ENCODE measurements at regions not wholly inside any gene's neighbourhood (a gene's known extent, or its start where the extent isn't known, plus 50 kb on each side); places are given as distances from the start of the nearest gene placed in this dataset.
A peak's percentile ranks its signal among the peaks of the same experiment; 100 is the strongest.

DNA sequence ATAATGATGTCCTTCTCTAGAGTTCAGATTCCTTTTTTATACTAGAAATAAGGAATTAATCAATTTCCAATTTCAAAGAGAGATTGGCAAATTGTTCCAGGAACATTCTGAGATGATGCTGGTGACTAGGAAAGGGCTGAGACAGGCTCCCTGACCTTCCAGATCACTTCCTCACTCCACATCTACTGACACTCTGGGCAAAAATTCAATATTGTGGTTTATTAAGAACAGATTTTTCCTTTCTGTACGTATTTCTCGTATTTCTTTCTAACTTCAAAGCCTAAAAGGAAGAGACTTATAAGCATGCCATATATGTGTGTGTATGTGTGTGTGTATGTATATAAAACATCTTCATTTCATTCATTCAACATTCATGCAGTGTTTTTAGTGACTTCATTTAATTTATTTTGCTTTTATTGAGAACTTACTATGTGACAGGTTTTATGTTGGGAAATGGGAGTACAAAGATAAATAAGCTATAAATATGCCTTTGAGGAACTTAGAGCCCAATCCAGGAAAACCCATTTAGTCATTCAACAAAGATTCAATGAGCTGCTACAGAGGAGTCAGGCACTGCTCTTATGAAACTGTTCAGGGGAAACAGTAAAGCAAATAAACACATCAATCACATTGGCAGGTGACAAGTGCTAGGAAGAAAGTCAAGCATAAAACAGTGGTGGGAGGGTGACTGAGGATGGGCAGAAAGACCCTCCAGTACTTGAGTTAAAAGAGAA lies 137.9 kb downstream of the RDH14 start:
- no peak for DNase-seq

- DNase-seq: no peak
These were observed 146.6 kb downstream of the RDH14 start for GRCh38 chr2:18413676-18414396.

DNA sequence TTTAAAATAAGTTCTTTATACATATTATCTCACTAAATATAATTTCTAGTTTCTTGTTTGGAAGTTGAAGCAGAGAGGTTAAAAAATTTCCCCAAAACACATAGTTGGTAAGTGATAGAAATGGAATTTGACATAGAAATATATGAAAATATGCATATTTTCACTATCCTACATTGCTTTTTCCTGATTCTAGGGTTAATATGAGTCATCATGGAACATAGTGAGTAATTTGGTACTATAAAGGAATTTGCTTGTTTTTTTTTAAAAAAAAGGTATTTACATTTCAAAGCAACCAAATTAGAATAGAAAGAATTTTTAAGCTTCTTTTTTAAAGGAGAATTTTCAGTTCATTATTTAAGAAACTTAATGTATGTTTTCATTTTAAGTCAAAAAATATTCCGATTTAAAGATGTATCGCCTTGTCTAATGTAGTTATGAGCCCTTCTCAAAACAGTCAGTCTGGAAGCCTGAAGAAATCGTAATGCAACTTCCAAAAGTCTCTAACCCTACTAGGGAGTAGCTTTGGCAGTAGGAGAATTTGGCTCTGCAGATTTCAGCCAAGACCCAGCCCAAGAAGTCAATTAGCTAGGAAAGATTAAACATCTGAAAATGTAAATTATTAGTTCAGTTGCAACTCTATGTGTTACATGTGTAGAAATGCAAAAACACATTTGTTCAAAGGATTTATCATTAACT lies 147.3 kb downstream of the RDH14 start:
- DNase-seq: no peak

DNA sequence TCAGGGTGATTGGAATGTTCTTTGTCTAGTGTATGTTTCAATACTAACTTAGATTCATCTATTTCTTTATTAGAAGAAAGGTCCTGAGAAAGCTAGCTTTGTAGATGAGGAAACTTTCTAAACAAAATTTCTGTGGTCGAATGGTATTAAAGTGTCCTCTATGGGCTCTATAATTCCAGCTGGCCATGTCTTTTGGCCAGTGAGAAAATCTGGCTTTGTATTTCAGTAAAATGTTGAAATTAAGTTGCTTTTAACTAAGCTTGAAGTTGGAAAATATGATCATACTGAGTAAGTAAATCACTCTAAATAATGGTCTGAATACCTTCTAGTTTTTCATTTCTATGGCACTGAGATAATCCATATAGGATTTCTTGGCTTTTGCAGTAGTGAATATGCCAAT lies 148.8 kb downstream of the RDH14 start:
- DNase-seq: no peak

DNA sequence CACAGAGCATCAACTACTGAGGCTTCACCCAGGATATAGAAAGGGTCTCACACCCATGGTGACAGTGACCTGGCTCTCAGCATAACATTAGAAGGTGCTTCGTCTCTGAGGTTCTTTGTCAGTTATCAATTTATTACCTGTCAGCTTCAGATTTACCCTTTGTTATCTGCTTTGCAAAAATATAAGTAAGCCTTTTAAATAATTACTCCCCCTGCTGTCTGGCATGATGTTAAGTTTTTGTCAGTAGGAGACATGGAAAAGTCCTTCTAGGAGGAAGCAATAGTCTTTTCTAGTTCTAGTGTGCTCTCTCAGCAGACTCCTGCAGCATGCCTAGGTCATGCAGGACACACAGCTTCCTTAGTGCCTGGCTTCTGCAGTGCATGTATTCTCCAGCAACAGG lies 149.9 kb downstream of the RDH14 start:
- DNase-seq: no peak

DNA sequence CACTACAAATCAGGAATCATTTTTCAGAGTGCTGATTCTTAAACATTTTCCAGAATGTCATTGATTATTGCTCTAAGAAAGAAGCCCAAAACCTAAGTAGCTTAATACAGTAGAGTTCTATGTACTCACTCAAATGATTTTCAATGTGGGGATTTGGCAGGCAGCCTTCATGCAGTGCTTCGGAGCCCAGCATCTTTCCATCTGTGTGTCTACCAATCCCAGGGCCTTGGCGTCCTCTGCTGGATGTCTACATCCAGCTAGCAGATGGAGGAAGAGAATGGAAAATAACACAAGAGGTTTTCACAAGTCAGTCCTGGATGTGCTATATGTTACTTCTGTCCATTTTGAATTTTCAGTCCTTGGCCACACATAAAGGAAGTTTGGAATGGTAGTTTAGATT lies 151.8 kb downstream of the RDH14 start:
- no peak for DNase-seq

DNA sequence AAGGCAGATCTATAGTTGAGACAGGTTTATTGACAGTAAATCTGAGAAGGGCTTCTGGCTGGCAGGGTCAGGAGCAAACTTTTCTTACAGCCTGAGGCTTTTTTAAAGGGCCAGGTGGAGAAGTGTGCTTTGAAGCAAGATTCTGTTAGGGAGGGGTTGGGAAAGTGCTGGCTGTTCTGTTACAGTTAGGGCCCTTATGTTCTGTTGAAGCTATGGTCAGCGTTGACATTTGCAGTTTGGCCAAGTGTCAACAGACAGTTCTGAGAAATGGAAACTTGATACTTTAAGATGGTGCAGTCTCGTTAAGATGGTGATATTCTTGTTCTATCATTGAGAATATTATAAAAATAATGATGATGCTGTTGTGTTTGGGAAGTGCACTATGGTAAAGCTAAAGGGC lies 154.2 kb downstream of the RDH14 start:
- DNase-seq: no peak

GRCh38 chr2:18404708-18405107 lies 155.7 kb downstream of the RDH14 start:
- no peak for DNase-seq

- DNase-seq: no peak
These were observed 156.4 kb downstream of the RDH14 start for GRCh38 chr2:18403921-18404522.

- no peak for DNase-seq
These were observed 157.6 kb downstream of the RDH14 start for GRCh38 chr2:18402831-18403230.

DNA sequence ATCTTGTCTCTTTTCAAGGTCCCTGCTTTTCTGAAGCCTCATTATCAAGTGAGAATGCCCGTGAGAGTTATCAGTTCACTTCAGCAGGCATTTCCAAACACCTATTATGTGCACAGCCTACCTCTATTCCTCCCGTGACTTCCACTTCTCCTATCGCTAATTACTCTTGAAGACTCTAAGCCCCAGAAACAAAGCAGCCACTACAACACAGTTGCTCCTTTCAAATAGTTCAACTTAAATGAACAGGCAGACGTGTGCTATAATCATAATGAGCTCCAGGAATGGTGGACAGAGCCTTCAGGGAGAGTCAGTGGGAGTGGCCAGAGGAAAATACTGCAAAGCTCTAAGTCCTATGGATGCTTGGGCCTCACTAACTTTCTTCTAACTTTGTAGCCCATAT lies 159.0 kb downstream of the RDH14 start:
- no peak for DNase-seq

- DNase-seq: no peak
These were observed 160.9 kb downstream of the RDH14 start for GRCh38 chr2:18399601-18400000.

- no peak for DNase-seq
These were observed 161.6 kb downstream of the RDH14 start for GRCh38 chr2:18398833-18399232.

GRCh38 chr2:18396329-18397010 lies 164.0 kb downstream of the RDH14 start:
- DNase-seq: no peak

DNA sequence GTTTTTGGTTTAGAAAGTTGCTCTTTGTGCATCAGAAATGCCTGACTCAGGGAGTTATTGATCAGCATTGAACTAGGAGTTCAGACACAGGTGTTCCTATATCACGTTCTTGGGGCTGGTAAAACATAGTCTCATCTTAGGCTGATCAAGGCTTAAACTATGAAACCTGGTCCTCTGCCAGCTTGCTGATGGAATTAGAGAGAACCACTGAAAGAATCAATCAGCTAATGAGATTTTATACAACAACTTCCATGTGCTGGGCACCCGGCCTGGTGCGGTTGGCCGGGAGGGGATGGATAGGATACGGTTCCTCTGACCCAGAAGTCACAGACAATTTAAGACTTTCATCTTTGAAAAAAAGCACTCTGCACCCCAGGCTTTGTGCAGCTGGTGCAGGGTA lies 164.9 kb downstream of the RDH14 start:
- DNase-seq: no peak

- DNase-seq: peak; percentile 53
These were observed 172.8 kb downstream of the RDH14 start for GRCh38 chr2:18387441-18388206.

GRCh38 chr2:18384242-18384641 lies 176.2 kb downstream of the RDH14 start:
- no peak for DNase-seq

DNA sequence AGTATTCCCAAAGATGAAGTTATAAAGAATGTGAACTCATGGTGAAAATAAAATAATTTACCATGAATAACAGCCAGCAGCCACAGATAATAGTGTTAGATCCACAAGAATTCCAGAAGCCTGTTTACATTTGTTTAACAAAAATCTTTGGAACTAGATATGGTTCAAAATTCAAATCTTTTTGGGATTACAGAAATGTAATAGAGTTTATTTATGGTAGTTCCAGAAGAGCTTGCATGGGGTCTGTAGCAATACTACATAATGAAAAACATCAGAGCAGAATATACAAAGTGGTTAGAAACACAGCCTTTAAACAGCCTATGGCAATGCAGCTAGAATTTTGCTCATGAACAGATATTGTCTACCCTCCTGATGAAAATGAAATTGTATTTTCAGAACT lies 179.1 kb downstream of the RDH14 start:
- no peak for DNase-seq

DNA sequence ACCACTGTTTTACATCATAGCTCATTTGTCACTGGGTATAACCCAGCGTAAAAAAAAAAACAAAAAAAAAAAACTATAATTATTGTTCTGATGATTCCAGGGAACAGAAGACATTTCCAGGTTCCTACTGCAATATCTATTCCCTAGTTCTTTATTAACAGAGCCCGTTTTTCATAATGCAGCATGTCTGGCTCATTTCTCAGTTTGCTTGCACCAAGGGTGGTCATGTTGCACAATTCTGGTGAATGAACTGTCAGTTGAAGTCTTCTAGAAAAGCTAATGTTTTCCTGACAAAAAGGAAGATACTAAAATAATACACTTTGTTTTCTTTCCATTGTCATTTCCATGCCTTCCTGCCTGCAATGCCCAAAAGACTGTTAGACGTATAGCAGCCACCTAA lies 180.1 kb downstream of the RDH14 start:
- no peak for DNase-seq

DNA sequence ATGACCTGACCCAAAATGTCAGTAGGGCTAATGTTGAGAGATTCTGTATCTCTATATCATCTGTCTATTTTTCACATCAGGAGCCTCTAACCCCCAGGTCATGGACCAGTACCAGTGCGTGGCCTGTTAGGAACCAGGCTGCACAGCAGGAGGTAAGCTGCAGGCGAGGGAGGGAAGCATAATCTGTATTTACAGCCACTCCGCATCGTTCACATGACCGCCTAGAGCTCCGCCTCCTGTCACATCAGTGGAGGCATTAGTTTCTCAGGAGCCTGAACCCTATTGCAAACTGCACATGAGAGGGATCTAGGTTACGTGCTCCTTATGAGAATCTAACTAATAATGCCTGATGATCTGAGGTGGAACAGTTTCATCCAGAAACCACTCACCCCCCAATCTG lies 180.6 kb downstream of the RDH14 start:
- DNase-seq: no peak

GRCh38 chr2:18378020-18378653 lies 182.3 kb downstream of the RDH14 start:
- DNase-seq: no peak

GRCh38 chr2:18376936-18377335 lies 183.5 kb downstream of the RDH14 start:
- no peak for DNase-seq

All from activated naive CD4-positive, alpha-beta T cell treated with anti-CD3 and anti-CD28 coated beads, Interleukin-2, amount 50 U/mL, for 16 hours (primary cell).